IMR-90 (cell line): ENCODE measurements at regions not wholly inside any gene's neighbourhood (a gene's known extent, or its start where the extent isn't known, plus 50 kb on each side); places are given as distances from the start of the nearest gene placed in this dataset.

Source experiments
- ATAC-seq: fragments of 200-7000 bp; cut with Tn5 transposase; 2 replicates; pipeline ENCODE4 v1.9.1; 2020; ENCODE audit warnings: low read depth, mild to moderate bottlenecking, moderate library complexity
- BruUV-seq: library from RNA; stranded (reverse); fragments of 400-500 nt; replicated peaks from 2 replicates; lab custom pipeline; 2021; lab: Mats Ljungman, UMichigan
- CTCF ChIA-PET: fragments of 300-600 bp; formaldehyde crosslinking; extraction: SDS; loops from one replicate; lab custom pipeline; 2021; ENCODE audit warnings: antibody characterized with exemption; lab: Yijun Ruan, JAX
- POLR2A ChIA-PET: fragments of 300-600 bp; sonication (Branson Sonifier 250); formaldehyde crosslinking; loops from one replicate; lab custom pipeline; 2022; ENCODE audit warnings: antibody characterized with exemption; ENCODE audit not compliant: unreplicated experiment; lab: Charles Lee
- DNase-seq: peaks from one replicate; pipeline ENCODE4 v3.0.0; 2013
- H2AFZ ChIP-seq: replicated peaks from 2 replicates; pipeline ENCODE3; 2013; ENCODE audit warnings: low read length, mild to moderate bottlenecking; ENCODE audit not compliant: poor library complexity
- H2AK5ac ChIP-seq: 2 replicates; pipeline ENCODE4 v1.6.1; 2013; ENCODE audit warnings: low read depth, low read length, inconsistent platforms
- H2AK9ac ChIP-seq: replicated peaks from 2 replicates; pipeline ENCODE3; 2013; ENCODE audit warnings: mild to moderate bottlenecking, low read depth, low read length, moderate library complexity; ENCODE audit not compliant: poor library complexity
- H2BK120ac ChIP-seq: 2 replicates; pipeline ENCODE4 v1.6.1; 2013; ENCODE audit warnings: low read depth, low read length, inconsistent platforms
- H2BK15ac ChIP-seq: 3 replicates; pipeline ENCODE4 v1.6.1; 2013; ENCODE audit warnings: low read depth, low read length, inconsistent platforms
- H2BK20ac ChIP-seq: 2 replicates; pipeline ENCODE4 v1.6.1; 2013; ENCODE audit warnings: low read depth, mild to moderate bottlenecking, inconsistent platforms, low read length, moderate library complexity
- H2BK5ac ChIP-seq: 2 replicates; pipeline ENCODE4 v1.6.1; 2013; ENCODE audit warnings: mild to moderate bottlenecking, low read depth, low read length, inconsistent platforms; ENCODE audit not compliant: poor library complexity, severe bottlenecking
- H3K14ac ChIP-seq: replicated peaks from 2 replicates; pipeline ENCODE4 v1.6.1; 2013; ENCODE audit warnings: low read depth, low read length, inconsistent platforms
- H3K18ac ChIP-seq: 2 replicates; pipeline ENCODE4 v1.6.1; 2013; ENCODE audit warnings: low read depth, low read length, control low read depth
- H3K23ac ChIP-seq: 2 replicates; pipeline ENCODE4 v1.6.1; 2013; ENCODE audit warnings: low read depth, low read length, inconsistent platforms
- H3K27ac ChIP-seq: 2 replicates; pipeline ENCODE4 v1.5.1; 2013; ENCODE audit warnings: mild to moderate bottlenecking, control low read depth, low read length; ENCODE audit not compliant: insufficient read depth
- H3K27me3 ChIP-seq: 2 replicates; pipeline ENCODE4 v1.6.1; 2013; ENCODE audit warnings: low read length; ENCODE audit not compliant: control insufficient read depth, insufficient read depth
- H3K36me3 ChIP-seq: 2 replicates; pipeline ENCODE4 v1.6.1; 2013; ENCODE audit warnings: low read length, mixed read lengths; ENCODE audit not compliant: control insufficient read depth, insufficient read depth
- H3K4ac ChIP-seq: 2 replicates; pipeline ENCODE4 v1.6.1; 2013; ENCODE audit warnings: low read depth, low read length, inconsistent platforms
- H3K4me1 ChIP-seq: 2 replicates; pipeline ENCODE4 v1.6.1; 2013; ENCODE audit warnings: low read length, mixed read lengths; ENCODE audit not compliant: control insufficient read depth, insufficient read depth
- H3K4me2 ChIP-seq: 2 replicates; pipeline ENCODE4 v1.6.1; 2013; ENCODE audit warnings: low read depth, mild to moderate bottlenecking, control low read depth, low read length, moderate library complexity
- H3K4me3 ChIP-seq: 2 replicates; pipeline ENCODE4 v1.5.1; 2013; ENCODE audit warnings: low read depth, mild to moderate bottlenecking, control low read depth, low read length, moderate library complexity; ENCODE audit not compliant: insufficient read depth
- H3K56ac ChIP-seq: 2 replicates; pipeline ENCODE4 v1.6.1; 2013; ENCODE audit warnings: low read length, inconsistent platforms; ENCODE audit not compliant: insufficient read depth; ENCODE audit errors: extremely low read depth
- H3K79me1 ChIP-seq, 2 experiments: 2 replicates each; pipeline ENCODE4 v1.6.1; 2013; ENCODE audit warnings: low read length in 2 of 2, inconsistent platforms in 1 of 2, low read depth in 1 of 2
- H3K9ac ChIP-seq: 2 replicates; pipeline ENCODE4 v1.6.1; 2013; ENCODE audit warnings: low read depth, low read length, control low read depth
- H3K9me1 ChIP-seq: 2 replicates; pipeline ENCODE4 v1.6.1; 2013; ENCODE audit warnings: low read length, inconsistent platforms; ENCODE audit not compliant: insufficient read depth
- H3K9me3 ChIP-seq: 2 replicates; pipeline ENCODE4 v1.6.1; 2013; ENCODE audit warnings: low read length; ENCODE audit not compliant: control insufficient read depth, insufficient read depth
- H4K20me1 ChIP-seq: 2 replicates; pipeline ENCODE4 v1.6.1; 2013; ENCODE audit warnings: low read length, inconsistent platforms; ENCODE audit not compliant: insufficient read depth
- H4K5ac ChIP-seq: 2 replicates; pipeline ENCODE4 v1.6.1; 2013; ENCODE audit warnings: mild to moderate bottlenecking, low read depth, low read length, control low read depth
- H4K8ac ChIP-seq, 2 experiments: 2 replicates each; pipeline ENCODE4 v1.6.1; 2013; ENCODE audit warnings: low read depth in 2 of 2, low read length in 2 of 2, control low read depth in 1 of 2, inconsistent platforms in 1 of 2
- H4K91ac ChIP-seq: 2 replicates; pipeline ENCODE4 v1.6.1; 2013; ENCODE audit warnings: low read depth, low read length, inconsistent platforms; ENCODE audit not compliant: insufficient read depth
- MAFK ChIP-seq: IDR thresholded peaks from 2 replicates; pipeline ENCODE4 v1.6.1; 2012; ENCODE audit warnings: low read depth, low read length, improper control_type of control experiment
- WGBS, 2 experiments: methylation state at CpG; one replicate each; pipeline versions ENCODE4 v1.1.5 to v1.1.7; 2013; ENCODE audit warnings: missing lambda C conversion rate in 2 of 2; ENCODE audit not compliant: insufficient read length in 1 of 2; ENCODE audit errors: extremely low coverage in 2 of 2; 5-methylcytosine and 5-hydroxymethylcytosine counted together
- dilution Hi-C: fragments of 300-500 bp; cut with HindIII; formaldehyde crosslinking; loops from one replicate; pipeline ENCODE4 v1.14.3; 2018; ENCODE audit warnings: low sequenced_read_pairs; ENCODE audit not compliant: unreplicated experiment
- in situ Hi-C: fragments of 300-500 bp; cut with MboI; formaldehyde crosslinking; loops from 3 replicates; pipeline ENCODE4 v1.14.3; 2019; ENCODE audit warnings: low sequenced_read_pairs, inconsistent platforms, mixed read lengths
- intact Hi-C: fragments of 100-400 bp; cut with micrococcal nuclease; formaldehyde crosslinking; loops from 2 replicates; pipeline ENCODE4 v1.10.0; 2022

- CTCF ChIA-PET = no interaction called here
- TF ChIP-seq MAFK = no peak
- Histone ChIP-seq H2BK15ac (no peak overlapping the region), H3K23ac (no peak overlapping the region), H2BK5ac (no peak overlapping the region), H2BK120ac (no peak overlapping the region), H2BK20ac (no peak overlapping the region), H4K8ac (no peak overlapping the region), H3K9me1 (no peaks in the 10 kb centered on the region), H4K5ac (no peak overlapping the region), H3K36me3 (no peaks in the 10 kb centered on the region), H3K18ac (no peak overlapping the region), H2AK9ac (no peak overlapping the region), H3K56ac (no peak overlapping the region), H3K27ac (no peak overlapping the region), H3K4me3 (no peak overlapping the region), H4K91ac (no peak overlapping the region), H4K20me1 (no peaks in the 10 kb centered on the region), H3K27me3 (no peaks in the 10 kb centered on the region), H3K9ac (no peak overlapping the region), H3K4me2 (no peak overlapping the region), H3K4ac (no peak overlapping the region), H2AFZ (no peak overlapping the region), H3K9me3 (no peaks in the 10 kb centered on the region), H3K79me1 (no peaks in the 10 kb centered on the region), H3K4me1 (no peaks in the 10 kb centered on the region), H3K14ac (no peak overlapping the region), H2AK5ac (no peak overlapping the region)
- no peak for DNase-seq
- no TSS peak for BruUV-seq
- in situ Hi-C loops (no loop called here), intact Hi-C loops (no loop called here), dilution Hi-C loops (no loop called here)
- WGBS, 2 experiments = no CpG with 5 or more reads among the region's 1 CpG
- POLR2A ChIA-PET = no interaction called here
- ATAC-seq = no peak
These were observed 676.8 kb upstream of the UBE2E2 start for GRCh38 chr3:22526266-22526837.
